ENCODE measurements at regions not wholly inside any gene's neighbourhood (a gene's known extent, or its start where the extent isn't known, plus 50 kb on each side); places are given as distances from the start of the nearest gene placed in this dataset.
"Not testable (repeated sequence)": the region's sequence is repeated elsewhere in the genome, so short reads cannot be mapped to it uniquely, and the experiment has no call there.

- no peak for DNase-seq (ENCODE audit: low spot score)
These were observed 149.0 kb upstream of the DPH6 start for GRCh38 chr15:35695003-35695402.

GRCh38 chr15:35696767-35697231, 150.8 kb upstream of the DPH6 start:
- no peak for DNase-seq (ENCODE audit: low spot score)

GRCh38 chr15:35697549-35698299, 151.8 kb upstream of the DPH6 start:
- no peak for DNase-seq (ENCODE audit: low spot score)

GRCh38 chr15:35698331-35698730, 152.4 kb upstream of the DPH6 start:
- DNase-seq (ENCODE audit: low spot score): no peak

GRCh38 chr15:35698966-35699575, 153.1 kb upstream of the DPH6 start:
- no peak for DNase-seq (ENCODE audit: low spot score)

GRCh38 chr15:35700091-35700593, 154.2 kb upstream of the DPH6 start:
- not testable (repeated sequence) for DNase-seq (ENCODE audit: low spot score)

GRCh38 chr15:35701402-35702046, 155.6 kb upstream of the DPH6 start:
- no peak for DNase-seq (ENCODE audit: low spot score)

- no peak for DNase-seq (ENCODE audit: low spot score)
These were observed 157.1 kb upstream of the DPH6 start for GRCh38 chr15:35702946-35703495.

- DNase-seq (ENCODE audit: low spot score): no peak
These were observed 159.3 kb upstream of the DPH6 start for GRCh38 chr15:35705030-35705883.

GRCh38 chr15:35705884-35706585, 160.1 kb upstream of the DPH6 start:
- DNase-seq (ENCODE audit: low spot score): peak; percentile 39

GRCh38 chr15:35712956-35713355, 167.0 kb upstream of the DPH6 start:
- no peak for DNase-seq (ENCODE audit: low spot score)

GRCh38 chr15:35713733-35714132, 167.8 kb upstream of the DPH6 start:
- DNase-seq (ENCODE audit: low spot score): no peak

- no peak for DNase-seq (ENCODE audit: low spot score)
These were observed 171.8 kb upstream of the DPH6 start for GRCh38 chr15:35717721-35718120.

GRCh38 chr15:35720019-35720418, 174.1 kb upstream of the DPH6 start:
- no peak for DNase-seq (ENCODE audit: low spot score)

- DNase-seq (ENCODE audit: low spot score): no peak
These were observed 175.0 kb upstream of the DPH6 start for GRCh38 chr15:35720984-35721383.

GRCh38 chr15:35721751-35722150, 175.8 kb upstream of the DPH6 start:
- DNase-seq (ENCODE audit: low spot score): no peak

GRCh38 chr15:35722501-35722900, 176.5 kb upstream of the DPH6 start:
- no peak for DNase-seq (ENCODE audit: low spot score)

GRCh38 chr15:35723120-35723847, 177.3 kb upstream of the DPH6 start:
- DNase-seq (ENCODE audit: low spot score): no peak

GRCh38 chr15:35723852-35724251, 177.9 kb upstream of the DPH6 start:
- no peak for DNase-seq (ENCODE audit: low spot score)

GRCh38 chr15:35724626-35725025, 178.7 kb upstream of the DPH6 start:
- no peak for DNase-seq (ENCODE audit: low spot score)
